Activated T-cell treated with anti-CD3 and anti-CD28 coated beads, Interleukin-2, amount 50 U/mL, for 72 hours (primary cell): ENCODE measurements at regions not wholly inside any gene's neighbourhood (a gene's known extent, or its start where the extent isn't known, plus 50 kb on each side); places are given as distances from the start of the nearest gene placed in this dataset.

Experiments used
- ATAC-seq, 2 donors: fragments of 150-1000 bp; cut with Tn5 transposase; replicated peaks in 1 of 2; 2 replicates each; pipeline ENCODE4 v1.10.0; 2021; ENCODE audit warnings: moderate library complexity in 2 of 2, mild to moderate bottlenecking in 1 of 2
- DNase-seq, 2 donors: peaks; one replicate each; pipeline ENCODE4 v3.0.0; 2021 to 2022; ENCODE audit warnings: mixed read lengths in 1 of 2
- H3K27ac Mint-ChIP-seq: one replicate; pipeline ENCODE4 v1.8.0; 2022; ENCODE audit warnings: mild to moderate bottlenecking, moderate library complexity, mixed read lengths
- H3K27me3 Mint-ChIP-seq: one replicate; pipeline ENCODE4 v1.8.0; 2022; ENCODE audit warnings: low read depth, mixed read lengths
- H3K36me3 Mint-ChIP-seq, 2 donors: one replicate each; pipeline ENCODE4 v1.8.0; 2022; ENCODE audit warnings: mixed read lengths in 2 of 2, mild to moderate bottlenecking in 1 of 2; ENCODE audit not compliant: insufficient read depth in 2 of 2
- H3K4me1 Mint-ChIP-seq: one replicate; pipeline ENCODE4 v1.8.0; 2022; ENCODE audit warnings: low read depth, mixed read lengths
- H3K4me3 Mint-ChIP-seq, 2 donors: one replicate each; pipeline ENCODE4 v1.8.0; 2022; ENCODE audit warnings: mild to moderate bottlenecking in 2 of 2, mixed read lengths in 2 of 2, moderate library complexity in 2 of 2
- H3K9me3 Mint-ChIP-seq, 2 donors: one replicate each; pipeline ENCODE4 v1.8.0; 2022; ENCODE audit warnings: mixed read lengths in 2 of 2

DNA sequence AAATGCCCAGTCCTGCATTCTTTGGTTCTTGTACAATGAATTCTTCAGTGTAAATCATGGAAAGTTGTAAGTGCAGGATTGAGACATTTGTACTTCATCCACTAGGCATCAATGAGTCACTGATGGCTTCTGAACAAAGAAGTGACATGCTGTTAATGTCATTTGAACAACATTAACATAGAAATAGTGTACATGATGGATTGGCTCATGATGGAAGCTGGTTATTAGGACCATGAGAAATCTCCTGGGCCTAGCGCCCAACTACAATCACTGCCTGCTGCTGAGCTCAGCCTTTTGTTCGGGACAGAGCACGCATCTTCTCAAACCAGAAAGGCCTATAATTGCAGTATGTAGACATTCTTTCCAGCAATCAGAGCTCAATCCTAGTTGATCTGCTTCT lies 316.8 kb upstream of the TSHZ2 start:
- H3K27me3 Mint-ChIP-seq: peaks cover 14% of the 10 kb centered on the region
- H3K4me1 Mint-ChIP-seq: no peaks in the 10 kb centered on the region
- ATAC-seq: no peak
- DNase-seq: no peak
- no peak overlapping the region for H3K4me3 Mint-ChIP-seq
- H3K27ac Mint-ChIP-seq: no peak overlapping the region
- no peaks in the 10 kb centered on the region for H3K36me3 Mint-ChIP-seq
- peaks cover 1 to 2% of the 10 kb centered on the region in 2 donors for H3K9me3 Mint-ChIP-seq

DNA sequence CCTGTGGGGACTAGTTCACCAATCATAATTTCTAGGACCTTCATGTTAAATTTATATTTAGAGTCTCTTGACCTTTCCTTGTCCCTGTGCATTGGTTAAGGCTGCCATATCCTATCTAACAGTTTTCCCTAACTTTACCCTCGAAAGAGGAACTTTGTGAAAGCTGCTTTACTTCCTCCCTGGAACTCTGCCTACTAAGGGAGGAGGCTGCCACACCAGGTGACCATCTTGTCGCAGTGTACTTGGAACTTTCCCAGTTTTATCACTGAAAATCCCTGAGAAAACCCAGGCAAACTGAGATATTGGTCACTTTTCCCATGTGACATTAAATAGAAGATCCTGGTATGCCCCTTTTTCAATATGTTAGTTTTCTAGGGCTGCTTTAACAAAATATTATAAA lies 317.6 kb upstream of the TSHZ2 start:
- no peaks in the 10 kb centered on the region for H3K4me1 Mint-ChIP-seq
- H3K4me3 Mint-ChIP-seq: no peak overlapping the region
- no peaks in the 10 kb centered on the region for H3K36me3 Mint-ChIP-seq
- ATAC-seq (no peak), DNase-seq (no peak)
- H3K27me3 Mint-ChIP-seq: peaks cover 14% of the 10 kb centered on the region
- H3K9me3 Mint-ChIP-seq: peaks cover 1 to 2% of the 10 kb centered on the region in 2 donors
- no peak overlapping the region for H3K27ac Mint-ChIP-seq

DNA sequence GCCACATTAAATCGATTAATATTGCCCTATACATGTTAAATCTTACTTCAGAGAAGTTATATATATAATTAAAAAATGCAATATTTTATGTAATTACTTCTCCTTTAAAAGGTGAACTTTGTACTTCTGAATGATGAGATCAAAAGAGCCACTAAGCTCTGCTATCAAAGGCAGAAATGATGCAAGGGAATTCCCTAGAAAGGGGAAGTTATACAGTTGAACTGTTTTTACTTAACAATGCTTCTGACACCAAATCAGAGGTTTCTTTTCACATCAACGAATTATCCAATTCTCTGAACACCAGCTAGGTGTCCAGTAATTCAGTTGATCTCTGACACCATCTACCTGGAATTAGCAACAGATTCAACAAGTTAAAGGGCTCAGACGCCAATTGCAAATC lies 319.9 kb upstream of the TSHZ2 start:
- H3K27me3 Mint-ChIP-seq: peaks cover 14% of the 10 kb centered on the region
- DNase-seq (no peak), ATAC-seq (peak in 1 of 2 donors; percentile 48)
- no peak overlapping the region for H3K27ac Mint-ChIP-seq
- no peaks in the 10 kb centered on the region for H3K4me1 Mint-ChIP-seq
- H3K9me3 Mint-ChIP-seq: peaks cover 0 to 1% of the 10 kb centered on the region in 2 donors
- H3K36me3 Mint-ChIP-seq: no peaks in the 10 kb centered on the region
- no peak overlapping the region for H3K4me3 Mint-ChIP-seq

DNA sequence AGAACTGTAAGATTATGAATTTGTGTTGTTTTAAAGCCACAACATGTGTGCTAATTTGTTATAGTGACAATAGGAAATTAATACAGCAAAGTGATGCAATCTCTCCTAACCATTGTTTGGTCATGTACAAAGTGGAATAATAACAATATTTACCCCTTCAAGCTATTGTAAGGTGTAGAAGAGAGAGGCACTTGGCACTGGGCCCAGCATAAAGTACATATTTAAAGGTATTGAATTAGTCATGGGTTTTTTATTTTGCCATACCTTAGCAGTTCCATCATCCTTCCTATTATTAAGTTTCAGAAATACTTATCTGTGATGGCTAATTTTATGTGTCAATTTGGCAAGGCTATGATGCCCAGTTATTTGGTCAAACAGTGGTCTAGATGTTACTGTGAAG lies 322.4 kb upstream of the TSHZ2 start:
- peaks cover 0 to 1% of the 10 kb centered on the region in 2 donors for H3K9me3 Mint-ChIP-seq
- H3K27me3 Mint-ChIP-seq: peaks cover 10% of the 10 kb centered on the region
- H3K36me3 Mint-ChIP-seq: no peaks in the 10 kb centered on the region
- H3K4me3 Mint-ChIP-seq: no peak overlapping the region
- ATAC-seq: no peak
- no peak overlapping the region for H3K27ac Mint-ChIP-seq
- H3K4me1 Mint-ChIP-seq: no peaks in the 10 kb centered on the region
- no peak for DNase-seq

DNA sequence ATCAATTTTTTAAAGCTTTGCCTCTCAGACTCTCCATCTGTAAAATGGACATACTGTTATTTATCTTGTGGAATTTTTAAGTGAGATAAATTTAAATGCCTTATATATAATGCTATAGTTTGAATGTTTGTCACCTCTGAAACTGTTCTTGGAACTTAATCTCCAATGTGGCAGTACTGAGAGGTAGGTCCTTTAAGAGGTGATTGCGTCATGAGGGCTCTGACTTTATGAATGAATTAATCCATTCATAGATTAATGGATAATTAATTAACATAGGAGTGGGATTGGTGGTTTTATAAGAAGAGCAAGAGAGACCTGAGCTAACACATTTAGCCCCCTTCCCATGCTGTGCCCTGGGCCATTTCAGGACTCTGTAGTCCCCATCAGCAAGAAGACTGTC lies 326.3 kb upstream of the TSHZ2 start:
- Mint-ChIP-seq H3K9me3 (peaks cover 1 to 4% of the 10 kb centered on the region in 2 donors), H3K27me3 (no peaks in the 10 kb centered on the region), H3K27ac (no peak overlapping the region), H3K36me3 (no peaks in the 10 kb centered on the region), H3K4me3 (no peak overlapping the region), H3K4me1 (no peaks in the 10 kb centered on the region)
- no peak for DNase-seq
- no peak for ATAC-seq

DNA sequence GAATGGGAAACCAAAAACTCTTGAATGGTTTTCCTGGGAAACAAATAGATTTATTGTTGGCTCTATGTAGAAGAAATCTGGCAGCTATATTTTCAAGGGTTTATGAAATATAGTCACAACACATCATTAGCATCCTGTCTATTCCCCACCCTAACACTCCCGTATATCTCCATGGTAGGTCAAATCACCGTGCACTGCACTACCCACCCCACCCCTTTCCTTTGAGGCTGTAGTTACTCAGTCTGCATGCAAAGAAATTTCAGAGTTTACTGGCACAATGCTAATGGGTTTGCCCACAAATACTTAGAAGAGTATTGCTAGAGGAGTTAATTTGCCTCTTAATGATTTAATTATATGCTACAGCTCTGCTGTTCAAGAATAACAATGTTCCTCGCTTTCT lies 329.1 kb upstream of the TSHZ2 start:
- no peak for DNase-seq
- Mint-ChIP-seq H3K27me3 (no peaks in the 10 kb centered on the region), H3K27ac (no peak overlapping the region), H3K9me3 (peaks cover 1 to 5% of the 10 kb centered on the region in 2 donors), H3K4me3 (no peak overlapping the region), H3K36me3 (no peaks in the 10 kb centered on the region), H3K4me1 (no peaks in the 10 kb centered on the region)
- no peak for ATAC-seq

DNA sequence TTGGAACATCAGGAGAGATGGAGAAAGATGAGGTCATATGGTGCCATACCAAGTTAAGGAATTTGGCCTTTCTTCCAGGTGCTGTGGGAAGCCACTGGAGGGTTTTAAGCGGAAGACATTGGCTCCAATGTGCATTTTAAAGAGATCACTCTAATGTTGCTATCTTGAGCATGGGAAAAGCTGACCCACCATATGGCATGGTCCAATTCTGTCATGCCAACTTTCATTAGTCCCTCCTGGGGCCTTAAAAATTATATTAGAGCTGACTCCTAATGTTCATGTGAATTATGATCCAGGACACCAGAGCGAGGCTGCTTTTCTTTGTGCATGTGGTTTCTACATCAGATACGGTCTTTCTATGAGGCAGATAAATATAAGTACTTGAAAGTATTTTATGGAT lies 335.0 kb upstream of the TSHZ2 start:
- H3K27ac Mint-ChIP-seq: no peak overlapping the region
- peaks cover 1 to 5% of the 10 kb centered on the region in 2 donors for H3K9me3 Mint-ChIP-seq
- H3K27me3 Mint-ChIP-seq: no peaks in the 10 kb centered on the region
- DNase-seq: no peak
- no peak overlapping the region for H3K4me3 Mint-ChIP-seq
- ATAC-seq: no peak
- no peaks in the 10 kb centered on the region for H3K36me3 Mint-ChIP-seq
- no peaks in the 10 kb centered on the region for H3K4me1 Mint-ChIP-seq

DNA sequence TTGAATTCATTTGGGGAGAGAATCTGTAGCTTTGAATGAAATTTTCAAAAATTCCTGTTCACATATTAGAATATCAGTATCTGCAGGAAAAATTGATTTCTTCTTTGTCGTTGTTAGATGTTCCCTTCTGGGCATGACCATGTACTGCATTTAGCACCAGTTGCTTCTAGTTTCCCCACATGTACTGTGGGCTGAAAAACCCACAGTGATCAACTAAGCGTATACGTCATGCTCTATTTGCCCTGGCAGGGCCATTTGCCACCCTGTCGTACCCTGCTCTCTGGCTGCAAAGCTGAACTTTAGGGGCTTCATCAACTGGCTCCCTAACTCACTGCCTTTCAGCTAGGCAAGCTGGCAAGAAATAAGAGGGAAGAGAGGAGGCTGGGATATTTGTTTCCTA lies 340.7 kb upstream of the TSHZ2 start:
- no peak for DNase-seq
- no peak overlapping the region for H3K27ac Mint-ChIP-seq
- H3K4me1 Mint-ChIP-seq: no peaks in the 10 kb centered on the region
- H3K4me3 Mint-ChIP-seq: no peak overlapping the region
- peaks cover 1 to 4% of the 10 kb centered on the region in 2 donors for H3K36me3 Mint-ChIP-seq
- no peaks in the 10 kb centered on the region for H3K27me3 Mint-ChIP-seq
- H3K9me3 Mint-ChIP-seq: peaks cover 0 to 2% of the 10 kb centered on the region in 2 donors
- no peak for ATAC-seq

DNA sequence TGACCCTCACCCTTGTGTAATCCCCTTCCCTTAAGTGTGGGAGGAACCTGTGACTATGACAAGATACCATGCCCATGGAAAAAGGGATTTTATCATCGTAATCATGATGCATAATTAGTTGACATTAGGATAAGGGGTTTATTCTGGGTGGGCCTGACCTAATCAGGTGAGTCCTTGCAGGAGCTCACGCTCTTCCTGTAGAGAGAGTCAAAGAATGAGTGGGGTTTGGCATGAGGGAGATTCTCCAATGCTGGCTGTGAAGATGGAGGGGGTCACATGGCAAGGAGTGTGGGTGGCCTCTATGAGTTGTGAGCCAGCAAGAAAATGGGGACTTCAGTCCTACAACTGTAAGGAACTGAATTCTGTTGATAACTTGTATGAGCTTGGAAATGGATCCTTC lies 342.0 kb upstream of the TSHZ2 start:
- Mint-ChIP-seq H3K4me1 (no peaks in the 10 kb centered on the region), H3K36me3 (peaks cover 1 to 4% of the 10 kb centered on the region in 2 donors), H3K27ac (no peak overlapping the region), H3K9me3 (peaks cover 0 to 2% of the 10 kb centered on the region in 2 donors), H3K27me3 (no peaks in the 10 kb centered on the region), H3K4me3 (no peak overlapping the region)
- ATAC-seq (no peak), DNase-seq (no peak)

DNA sequence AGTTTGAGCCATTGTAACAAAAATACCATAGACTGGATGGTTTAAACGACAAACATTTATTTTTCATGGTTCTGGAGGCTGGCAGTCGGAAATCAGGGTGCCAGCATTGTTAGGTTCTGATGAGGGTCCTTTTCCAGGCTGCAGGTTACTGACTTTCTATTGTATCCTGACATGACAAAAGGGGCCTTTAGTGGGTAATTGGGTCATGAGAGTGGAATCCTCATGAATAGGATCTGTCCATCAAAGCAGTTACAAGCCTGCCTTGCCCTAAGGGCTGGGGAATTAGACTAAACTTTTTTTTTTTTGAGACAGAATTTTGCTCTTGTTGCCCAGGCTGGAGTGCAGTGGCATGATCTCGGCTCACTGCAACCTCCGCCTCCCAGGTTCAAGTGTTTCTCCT lies 347.9 kb upstream of the TSHZ2 start:
- ATAC-seq (no peak), DNase-seq (no peak)
- no peak overlapping the region for H3K4me3 Mint-ChIP-seq
- no peaks in the 10 kb centered on the region for H3K27me3 Mint-ChIP-seq
- H3K36me3 Mint-ChIP-seq: no peaks in the 10 kb centered on the region
- H3K27ac Mint-ChIP-seq: no peak overlapping the region
- no peaks in the 10 kb centered on the region for H3K4me1 Mint-ChIP-seq
- H3K9me3 Mint-ChIP-seq: peaks cover 0 to 2% of the 10 kb centered on the region in 2 donors

DNA sequence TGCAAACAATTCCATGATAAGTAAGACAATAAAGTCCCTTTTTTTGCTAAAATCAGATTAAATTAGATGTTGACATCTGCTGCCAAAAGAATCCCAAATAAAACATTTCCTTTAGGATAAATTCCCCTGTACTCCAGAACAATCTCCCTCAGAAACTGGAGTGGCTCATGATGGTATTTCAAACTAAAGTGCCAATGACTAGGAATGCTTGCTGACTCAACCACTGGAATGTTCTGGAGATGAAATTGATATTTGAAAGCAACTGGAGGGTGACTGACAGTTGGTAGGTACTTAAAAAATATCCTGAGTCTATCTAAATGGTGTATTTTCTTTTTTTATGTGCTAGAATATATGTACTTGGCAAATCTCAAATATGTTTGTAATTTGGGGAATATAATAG lies 350.1 kb upstream of the TSHZ2 start:
- H3K4me1 Mint-ChIP-seq: no peaks in the 10 kb centered on the region
- ATAC-seq (no peak), DNase-seq (no peak)
- no peak overlapping the region for H3K4me3 Mint-ChIP-seq
- H3K9me3 Mint-ChIP-seq: peaks cover 0 to 2% of the 10 kb centered on the region in 2 donors
- no peaks in the 10 kb centered on the region for H3K36me3 Mint-ChIP-seq
- no peak overlapping the region for H3K27ac Mint-ChIP-seq
- H3K27me3 Mint-ChIP-seq: no peaks in the 10 kb centered on the region

DNA sequence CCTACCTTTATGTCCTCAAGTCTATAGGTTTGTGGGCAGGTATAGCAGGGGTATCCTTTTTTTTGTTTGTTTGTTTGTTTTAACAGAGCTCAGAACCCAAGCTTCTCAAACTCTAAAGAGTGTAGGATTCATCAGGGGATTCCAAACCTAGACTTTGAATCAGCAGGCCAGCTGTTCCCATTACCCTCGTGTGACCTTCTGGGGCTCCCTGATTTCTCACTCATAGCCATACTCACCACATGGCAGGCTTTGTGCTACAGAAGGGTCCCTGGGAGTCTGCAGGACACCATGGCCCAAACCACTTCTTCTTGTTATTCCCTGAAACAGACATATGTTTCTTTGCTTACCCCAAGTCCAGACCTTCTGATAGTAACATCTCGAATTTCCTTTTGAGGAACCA lies 350.8 kb upstream of the TSHZ2 start:
- Mint-ChIP-seq H3K36me3 (no peaks in the 10 kb centered on the region), H3K9me3 (peaks cover 0 to 2% of the 10 kb centered on the region in 2 donors), H3K27ac (no peak overlapping the region), H3K4me3 (no peak overlapping the region), H3K4me1 (no peaks in the 10 kb centered on the region), H3K27me3 (no peaks in the 10 kb centered on the region)
- ATAC-seq (no peak), DNase-seq (no peak)

DNA sequence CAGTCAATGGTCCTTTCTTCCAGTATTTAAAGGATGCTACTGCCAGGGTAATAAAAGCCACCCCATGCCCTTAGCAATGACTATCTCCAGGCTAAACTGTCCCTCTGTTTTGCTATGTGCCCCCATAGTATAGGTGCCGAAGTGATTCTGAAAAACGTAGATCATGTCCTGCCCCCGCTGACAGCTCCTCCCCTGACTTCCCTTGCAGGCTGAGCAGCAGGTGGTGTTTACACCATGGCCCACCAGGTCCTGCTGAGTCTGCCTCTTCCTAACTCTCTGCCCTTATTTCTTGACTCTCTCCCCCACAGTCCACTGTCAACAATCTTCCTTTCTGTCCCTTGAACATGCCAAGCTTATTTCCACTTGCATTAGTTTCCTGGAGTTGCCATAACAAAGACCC lies 352.5 kb upstream of the TSHZ2 start:
- ATAC-seq (no peak), DNase-seq (no peak)
- H3K36me3 Mint-ChIP-seq: no peaks in the 10 kb centered on the region
- H3K4me1 Mint-ChIP-seq: no peaks in the 10 kb centered on the region
- H3K4me3 Mint-ChIP-seq: no peak overlapping the region
- H3K9me3 Mint-ChIP-seq: peaks cover 0 to 2% of the 10 kb centered on the region in 2 donors
- H3K27ac Mint-ChIP-seq: no peak overlapping the region
- H3K27me3 Mint-ChIP-seq: no peaks in the 10 kb centered on the region

DNA sequence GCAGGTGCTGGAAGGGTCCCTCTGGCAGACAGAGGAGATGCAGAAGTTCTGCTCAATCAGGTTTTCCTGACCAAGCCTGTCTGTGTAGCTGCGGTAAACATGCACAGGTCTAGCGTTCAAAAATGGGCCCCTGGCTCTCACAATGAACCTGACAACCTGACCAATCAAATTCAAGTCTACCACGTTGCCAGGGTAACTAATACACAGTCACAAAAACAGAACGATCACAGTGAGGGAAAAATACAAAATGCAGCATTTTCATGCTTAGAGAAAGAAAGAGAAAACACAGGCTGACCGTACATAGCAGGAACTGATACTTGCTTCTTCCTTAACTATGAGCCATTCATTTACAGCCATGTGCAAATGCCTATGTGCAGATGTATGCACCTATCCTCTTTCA lies 353.1 kb upstream of the TSHZ2 start:
- no peak for DNase-seq
- ATAC-seq: no peak
- no peaks in the 10 kb centered on the region for H3K36me3 Mint-ChIP-seq
- H3K27ac Mint-ChIP-seq: no peak overlapping the region
- H3K4me1 Mint-ChIP-seq: no peaks in the 10 kb centered on the region
- H3K9me3 Mint-ChIP-seq: peaks cover 0 to 2% of the 10 kb centered on the region in 2 donors
- no peaks in the 10 kb centered on the region for H3K27me3 Mint-ChIP-seq
- H3K4me3 Mint-ChIP-seq: peak overlapping the region in 1 of 2 donors; percentile 13
